ENCODE measurements at regions not wholly inside any gene's neighbourhood (a gene's known extent, or its start where the extent isn't known, plus 50 kb on each side); places are given as distances from the start of the nearest gene placed in this dataset.

GRCh38 chr5:56447656-56448055 lies 214.5 kb upstream of the ANKRD55 start:
- Histone ChIP-seq H3K4me1 (ENCODE audit: control insufficient read depth, insufficient read depth, low read length) (peaks cover 22% of the 10 kb centered on the region), H3K27ac (ENCODE audit: low read length) (peak overlapping the region; percentile 79), H3K4me3 (ENCODE audit: low read length) (no peak overlapping the region), H3K27me3 (ENCODE audit: control insufficient read depth, insufficient read depth, low read length) (no peaks in the 10 kb centered on the region), H3K36me3 (ENCODE audit: control insufficient read depth, insufficient read depth, low read length) (no peaks in the 10 kb centered on the region), H3K9me3 (ENCODE audit: control insufficient read depth, low read depth, low read length) (no peaks in the 10 kb centered on the region)
- whole genome bisulfite sequencing (ENCODE audit: insufficient coverage, low lambda C conversion rate): 83% methylated on average over 1 of the region's 4 CpGs
- no peak for DNase-seq

- H3K4me3 ChIP-seq (ENCODE audit: low read length): no peak overlapping the region
- peaks cover 22% of the 10 kb centered on the region for H3K4me1 ChIP-seq (ENCODE audit: control insufficient read depth, insufficient read depth, low read length)
- H3K9me3 ChIP-seq (ENCODE audit: control insufficient read depth, low read depth, low read length): no peaks in the 10 kb centered on the region
- no peaks in the 10 kb centered on the region for H3K27me3 ChIP-seq (ENCODE audit: control insufficient read depth, insufficient read depth, low read length)
- peak; percentile 93 to 96 for DNase-seq
- no peaks in the 10 kb centered on the region for H3K36me3 ChIP-seq (ENCODE audit: control insufficient read depth, insufficient read depth, low read length)
- WGBS (ENCODE audit: insufficient coverage, low lambda C conversion rate): no CpG with 5 or more reads among the region's 4 CpGs
- H3K27ac ChIP-seq (ENCODE audit: low read length): peak overlapping the region; percentile 79
Measured at GRCh38 chr5:56447232-56447631, 214.1 kb upstream of the ANKRD55 start.

- H3K9me3 ChIP-seq (ENCODE audit: control insufficient read depth, low read depth, low read length): no peaks in the 10 kb centered on the region
- no peaks in the 10 kb centered on the region for H3K27me3 ChIP-seq (ENCODE audit: control insufficient read depth, insufficient read depth, low read length)
- no peak for DNase-seq
- H3K4me1 ChIP-seq (ENCODE audit: control insufficient read depth, insufficient read depth, low read length): peaks cover 24% of the 10 kb centered on the region
- peak overlapping the region; percentile 79 for H3K27ac ChIP-seq (ENCODE audit: low read length)
- no peaks in the 10 kb centered on the region for H3K36me3 ChIP-seq (ENCODE audit: control insufficient read depth, insufficient read depth, low read length)
- no peak overlapping the region for H3K4me3 ChIP-seq (ENCODE audit: low read length)
Measured at GRCh38 chr5:56446728-56447127, 213.6 kb upstream of the ANKRD55 start.

GRCh38 chr5:56443826-56444225 lies 210.7 kb upstream of the ANKRD55 start:
- no peak for DNase-seq
- H3K27ac ChIP-seq (ENCODE audit: low read length): no peak overlapping the region
- peaks cover 32% of the 10 kb centered on the region for H3K4me1 ChIP-seq (ENCODE audit: control insufficient read depth, insufficient read depth, low read length)
- no peak overlapping the region for H3K4me3 ChIP-seq (ENCODE audit: low read length)
- H3K9me3 ChIP-seq (ENCODE audit: control insufficient read depth, low read depth, low read length): no peaks in the 10 kb centered on the region
- H3K27me3 ChIP-seq (ENCODE audit: control insufficient read depth, insufficient read depth, low read length): no peaks in the 10 kb centered on the region
- no peaks in the 10 kb centered on the region for H3K36me3 ChIP-seq (ENCODE audit: control insufficient read depth, insufficient read depth, low read length)
- 100% methylated on average over 1 of the region's 2 CpGs for WGBS (ENCODE audit: insufficient coverage, low lambda C conversion rate)

GRCh38 chr5:56440871-56441740 lies 208.0 kb upstream of the ANKRD55 start:
- Histone ChIP-seq H3K36me3 (ENCODE audit: control insufficient read depth, insufficient read depth, low read length) (no peaks in the 10 kb centered on the region), H3K9me3 (ENCODE audit: control insufficient read depth, low read depth, low read length) (no peaks in the 10 kb centered on the region), H3K27ac (ENCODE audit: low read length) (peak overlapping the region; percentile 84), H3K4me3 (ENCODE audit: low read length) (no peak overlapping the region), H3K27me3 (ENCODE audit: control insufficient read depth, insufficient read depth, low read length) (no peaks in the 10 kb centered on the region), H3K4me1 (ENCODE audit: control insufficient read depth, insufficient read depth, low read length) (peaks cover 16% of the 10 kb centered on the region)
- WGBS (ENCODE audit: insufficient coverage, low lambda C conversion rate): no CpG with 5 or more reads among the region's 7 CpGs
- peak; percentile 77 to 87 for DNase-seq

- DNase-seq: no peak
- Histone ChIP-seq H3K36me3 (ENCODE audit: control insufficient read depth, insufficient read depth, low read length) (no peaks in the 10 kb centered on the region), H3K27ac (ENCODE audit: low read length) (no peak overlapping the region), H3K27me3 (ENCODE audit: control insufficient read depth, insufficient read depth, low read length) (no peaks in the 10 kb centered on the region), H3K4me1 (ENCODE audit: control insufficient read depth, insufficient read depth, low read length) (peaks cover 9% of the 10 kb centered on the region), H3K4me3 (ENCODE audit: low read length) (no peak overlapping the region), H3K9me3 (ENCODE audit: control insufficient read depth, low read depth, low read length) (no peaks in the 10 kb centered on the region)
- WGBS (ENCODE audit: insufficient coverage, low lambda C conversion rate): 100% methylated on average over 1 of the region's 3 CpGs
Measured at GRCh38 chr5:56434986-56435385, 201.9 kb upstream of the ANKRD55 start.

- no peak for DNase-seq
- no peaks in the 10 kb centered on the region for H3K9me3 ChIP-seq (ENCODE audit: control insufficient read depth, low read depth, low read length)
- H3K27ac ChIP-seq (ENCODE audit: low read length): no peak overlapping the region
- H3K36me3 ChIP-seq (ENCODE audit: control insufficient read depth, insufficient read depth, low read length): no peaks in the 10 kb centered on the region
- no peaks in the 10 kb centered on the region for H3K27me3 ChIP-seq (ENCODE audit: control insufficient read depth, insufficient read depth, low read length)
- no peak overlapping the region for H3K4me3 ChIP-seq (ENCODE audit: low read length)
- peaks cover 9% of the 10 kb centered on the region for H3K4me1 ChIP-seq (ENCODE audit: control insufficient read depth, insufficient read depth, low read length)
- no CpG with 5 or more reads among the region's 2 CpGs for WGBS (ENCODE audit: insufficient coverage, low lambda C conversion rate)
Measured at GRCh38 chr5:56433039-56433617, 200.0 kb upstream of the ANKRD55 start.

GRCh38 chr5:56432321-56432720 lies 199.2 kb upstream of the ANKRD55 start:
- Histone ChIP-seq H3K9me3 (ENCODE audit: control insufficient read depth, low read depth, low read length) (no peaks in the 10 kb centered on the region), H3K27me3 (ENCODE audit: control insufficient read depth, insufficient read depth, low read length) (no peaks in the 10 kb centered on the region), H3K27ac (ENCODE audit: low read length) (no peak overlapping the region), H3K4me3 (ENCODE audit: low read length) (no peak overlapping the region), H3K36me3 (ENCODE audit: control insufficient read depth, insufficient read depth, low read length) (no peaks in the 10 kb centered on the region), H3K4me1 (ENCODE audit: control insufficient read depth, insufficient read depth, low read length) (peaks cover 9% of the 10 kb centered on the region)
- no peak for DNase-seq

GRCh38 chr5:56430422-56430821 lies 197.3 kb upstream of the ANKRD55 start:
- DNase-seq: no peak
- H3K27ac ChIP-seq (ENCODE audit: low read length): no peak overlapping the region
- no peaks in the 10 kb centered on the region for H3K4me1 ChIP-seq (ENCODE audit: control insufficient read depth, insufficient read depth, low read length)
- H3K4me3 ChIP-seq (ENCODE audit: low read length): no peak overlapping the region
- no peaks in the 10 kb centered on the region for H3K36me3 ChIP-seq (ENCODE audit: control insufficient read depth, insufficient read depth, low read length)
- no CpG with 5 or more reads among the region's 1 CpG for WGBS (ENCODE audit: insufficient coverage, low lambda C conversion rate)
- H3K27me3 ChIP-seq (ENCODE audit: control insufficient read depth, insufficient read depth, low read length): no peaks in the 10 kb centered on the region
- H3K9me3 ChIP-seq (ENCODE audit: control insufficient read depth, low read depth, low read length): no peaks in the 10 kb centered on the region

GRCh38 chr5:56429110-56429561 lies 196.0 kb upstream of the ANKRD55 start:
- Histone ChIP-seq H3K9me3 (ENCODE audit: control insufficient read depth, low read depth, low read length) (no peaks in the 10 kb centered on the region), H3K36me3 (ENCODE audit: control insufficient read depth, insufficient read depth, low read length) (no peaks in the 10 kb centered on the region), H3K27me3 (ENCODE audit: control insufficient read depth, insufficient read depth, low read length) (no peaks in the 10 kb centered on the region), H3K4me1 (ENCODE audit: control insufficient read depth, insufficient read depth, low read length) (no peaks in the 10 kb centered on the region), H3K4me3 (ENCODE audit: low read length) (no peak overlapping the region), H3K27ac (ENCODE audit: low read length) (no peak overlapping the region)
- no CpG with 5 or more reads among the region's 6 CpGs for WGBS (ENCODE audit: insufficient coverage, low lambda C conversion rate)
- DNase-seq: no peak

GRCh38 chr5:56426693-56427092 lies 193.6 kb upstream of the ANKRD55 start:
- no peaks in the 10 kb centered on the region for H3K27me3 ChIP-seq (ENCODE audit: control insufficient read depth, insufficient read depth, low read length)
- no peak overlapping the region for H3K27ac ChIP-seq (ENCODE audit: low read length)
- H3K4me1 ChIP-seq (ENCODE audit: control insufficient read depth, insufficient read depth, low read length): peaks cover 10% of the 10 kb centered on the region
- H3K4me3 ChIP-seq (ENCODE audit: low read length): no peak overlapping the region
- DNase-seq: no peak
- no peaks in the 10 kb centered on the region for H3K36me3 ChIP-seq (ENCODE audit: control insufficient read depth, insufficient read depth, low read length)
- no peaks in the 10 kb centered on the region for H3K9me3 ChIP-seq (ENCODE audit: control insufficient read depth, low read depth, low read length)
- WGBS (ENCODE audit: insufficient coverage, low lambda C conversion rate): 100% methylated on average over 1 of the region's 4 CpGs
